NCI-H748 treated with DMSO at 0.1 percent for 48 hours (cell line): ENCODE measurements at regions not wholly inside any gene's neighbourhood (a gene's known extent, or its start where the extent isn't known, plus 50 kb on each side); places are given as distances from the start of the nearest gene placed in this dataset.
"Not testable (repeated sequence)": the region's sequence is repeated elsewhere in the genome, so short reads cannot be mapped to it uniquely, and the experiment has no call there.

Source experiments
- DNase-seq: peaks from one replicate; lab custom pipeline; 2025; lab: John Stamatoyannopoulos, UW

- no peak for DNase-seq
Observed at GRCh38 chr11:96905143-96905542, 515.3 kb downstream of the JRKL start.

- no peak for DNase-seq
Observed at GRCh38 chr11:96905663-96906062, 515.9 kb downstream of the JRKL start.

GRCh38 chr11:96906476-96906875 is 516.7 kb downstream of the JRKL start:
- no peak for DNase-seq

- DNase-seq = no peak
Observed at GRCh38 chr11:96925862-96926261, 536.0 kb downstream of the JRKL start.

- no peak for DNase-seq
Observed at GRCh38 chr11:96940227-96940626, 550.4 kb downstream of the JRKL start.

- no peak for DNase-seq
Observed at GRCh38 chr11:96942855-96943254, 553.0 kb downstream of the JRKL start.

- no peak for DNase-seq
Observed at GRCh38 chr11:96943970-96944369, 554.2 kb downstream of the JRKL start.

- no peak for DNase-seq
Observed at GRCh38 chr11:96948066-96948465, 558.3 kb downstream of the JRKL start.

- DNase-seq = no peak
Observed at GRCh38 chr11:96949464-96949863, 559.7 kb downstream of the JRKL start.

GRCh38 chr11:96954587-96955242 is 564.9 kb downstream of the JRKL start:
- no peak for DNase-seq

- DNase-seq = no peak
Observed at GRCh38 chr11:96960476-96960875, 570.7 kb downstream of the JRKL start.

GRCh38 chr11:96960926-96961325 is 571.1 kb downstream of the JRKL start:
- no peak for DNase-seq

GRCh38 chr11:96961931-96962330 is 572.1 kb downstream of the JRKL start:
- DNase-seq = no peak

- no peak for DNase-seq
Observed at GRCh38 chr11:96963375-96963774, 573.6 kb downstream of the JRKL start.

- no peak for DNase-seq
Observed at GRCh38 chr11:96964661-96965060, 574.8 kb downstream of the JRKL start.

GRCh38 chr11:96967616-96968015 is 577.8 kb downstream of the JRKL start:
- DNase-seq = no peak

GRCh38 chr11:96969251-96969650 is 579.4 kb downstream of the JRKL start:
- DNase-seq = no peak

- no peak for DNase-seq
Observed at GRCh38 chr11:96978751-96979150, 588.9 kb downstream of the JRKL start.

- no peak for DNase-seq
Observed at GRCh38 chr11:96986516-96986915, 596.7 kb downstream of the JRKL start.

- no peak for DNase-seq
Observed at GRCh38 chr11:96990914-96991313, 601.1 kb downstream of the JRKL start.

GRCh38 chr11:97000481-97000880 is 610.7 kb downstream of the JRKL start:
- no peak for DNase-seq

GRCh38 chr11:97007283-97007682 is 617.5 kb downstream of the JRKL start:
- no peak for DNase-seq

GRCh38 chr11:97009613-97010012 is 619.8 kb downstream of the JRKL start:
- DNase-seq = no peak

GRCh38 chr11:97010997-97011396 is 621.2 kb downstream of the JRKL start:
- DNase-seq = not testable (repeated sequence)

GRCh38 chr11:97015327-97015726 is 625.5 kb downstream of the JRKL start:
- DNase-seq = no peak
